Activated T-cell treated with anti-CD3 and anti-CD28 coated beads for 1 hour (primary cell): ENCODE measurements at regions not wholly inside any gene's neighbourhood (a gene's known extent, or its start where the extent isn't known, plus 50 kb on each side); places are given as distances from the start of the nearest gene placed in this dataset.
"Not testable (repeated sequence)": the region's sequence is repeated elsewhere in the genome, so short reads cannot be mapped to it uniquely, and the experiment has no call there.

Experiments
- DNase-seq: peaks from one replicate; pipeline ENCODE4 v3.0.0-alpha.2; 2020; ENCODE audit warnings: low read depth

DNA sequence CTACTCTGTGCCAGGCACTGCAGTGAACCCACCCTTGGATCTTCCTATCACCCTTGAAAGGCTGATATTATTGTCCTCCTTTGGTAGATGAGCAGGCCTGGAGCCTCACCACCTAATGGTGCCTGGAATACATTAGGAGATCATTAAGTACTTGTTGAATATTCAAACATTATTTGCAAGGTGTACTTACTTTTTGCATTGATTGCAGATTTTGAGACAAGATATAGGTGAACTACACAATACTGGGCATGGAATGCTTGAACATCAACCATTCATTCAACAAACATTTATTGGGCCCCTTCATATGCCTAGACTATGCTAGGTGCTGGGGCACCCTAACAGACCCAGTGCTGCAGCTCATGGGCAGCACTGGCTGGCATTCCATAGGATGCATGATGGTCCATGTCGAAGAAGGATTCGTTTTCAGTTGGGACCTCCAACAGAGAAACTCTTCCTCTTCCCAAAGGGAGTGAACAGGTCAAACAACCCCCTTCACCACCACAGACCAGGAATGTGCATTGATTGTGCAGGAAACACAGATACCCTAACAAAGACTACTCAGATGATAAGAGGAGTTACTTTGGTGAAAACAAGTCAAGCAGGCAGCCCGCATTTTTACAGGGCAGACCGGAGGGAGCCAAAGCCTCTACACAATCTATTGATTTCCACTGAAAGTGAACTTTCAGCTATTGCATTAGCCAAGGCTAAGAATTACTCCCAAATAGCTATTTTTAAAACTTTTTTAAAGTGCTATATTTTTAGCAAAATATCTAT is 149.6 kb upstream of the SH3BP4 start:
- DNase-seq = no peak

DNA sequence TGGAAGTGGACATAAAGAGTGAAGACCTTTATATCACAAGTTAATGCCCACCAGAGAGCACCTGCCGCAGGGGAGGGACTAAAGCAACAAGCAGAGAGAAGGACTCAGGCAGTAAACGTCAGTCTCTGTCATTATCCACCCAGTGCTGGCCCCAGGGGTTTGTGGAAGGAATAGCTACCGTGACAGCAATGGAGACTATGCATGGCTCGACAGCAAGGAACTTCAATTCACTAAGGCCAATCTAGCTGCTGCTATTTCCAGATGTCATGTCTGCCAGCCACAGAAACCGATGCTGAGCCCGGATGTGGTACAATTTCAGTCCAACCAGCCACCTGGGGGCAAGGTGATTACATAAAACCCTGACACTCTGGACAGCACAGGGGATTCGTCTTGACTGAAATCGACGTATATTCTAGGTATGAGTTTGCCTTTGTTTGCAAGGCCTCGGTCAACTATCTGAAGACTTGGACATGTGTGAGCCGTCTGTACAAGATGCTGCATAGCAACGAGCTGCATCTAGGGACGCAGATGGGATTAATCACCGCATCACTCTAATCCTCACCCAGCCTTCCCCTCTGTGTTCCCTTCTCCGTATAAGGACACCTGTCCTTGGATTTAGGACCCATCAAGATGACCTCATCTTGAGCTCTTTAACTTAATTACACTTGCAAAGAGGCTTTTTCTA is 154.1 kb upstream of the SH3BP4 start:
- no peak for DNase-seq

GRCh38 chr2:234796045-234796591 is 155.7 kb upstream of the SH3BP4 start:
- DNase-seq = no peak

GRCh38 chr2:234795272-234795920 is 156.4 kb upstream of the SH3BP4 start:
- no peak for DNase-seq

DNA sequence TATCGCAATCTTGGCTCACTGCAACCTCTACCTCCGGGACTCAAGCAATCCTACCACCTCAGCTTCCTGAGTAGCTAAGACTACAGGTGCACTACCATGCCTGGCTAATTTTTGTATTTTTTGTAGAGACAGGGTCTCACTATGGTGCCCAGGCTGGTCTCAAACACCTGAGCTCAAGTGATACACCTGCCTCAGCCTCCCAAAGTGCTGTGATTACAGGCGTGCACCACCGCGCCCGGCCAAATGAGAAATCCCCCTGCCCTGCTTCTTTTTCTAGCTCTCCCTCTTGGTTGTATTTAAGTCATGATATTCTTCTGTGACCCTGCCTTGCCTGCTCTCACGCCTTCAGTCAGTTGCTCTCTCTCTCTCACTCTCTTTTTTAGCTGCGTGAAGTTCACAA is 157.0 kb upstream of the SH3BP4 start:
- DNase-seq = no peak

GRCh38 chr2:234793212-234793785 is 158.5 kb upstream of the SH3BP4 start:
- no peak for DNase-seq

- DNase-seq = no peak
These were observed 159.2 kb upstream of the SH3BP4 start for GRCh38 chr2:234792621-234793022.

- DNase-seq = not testable (repeated sequence)
These were observed 159.7 kb upstream of the SH3BP4 start for GRCh38 chr2:234792096-234792495.

DNA sequence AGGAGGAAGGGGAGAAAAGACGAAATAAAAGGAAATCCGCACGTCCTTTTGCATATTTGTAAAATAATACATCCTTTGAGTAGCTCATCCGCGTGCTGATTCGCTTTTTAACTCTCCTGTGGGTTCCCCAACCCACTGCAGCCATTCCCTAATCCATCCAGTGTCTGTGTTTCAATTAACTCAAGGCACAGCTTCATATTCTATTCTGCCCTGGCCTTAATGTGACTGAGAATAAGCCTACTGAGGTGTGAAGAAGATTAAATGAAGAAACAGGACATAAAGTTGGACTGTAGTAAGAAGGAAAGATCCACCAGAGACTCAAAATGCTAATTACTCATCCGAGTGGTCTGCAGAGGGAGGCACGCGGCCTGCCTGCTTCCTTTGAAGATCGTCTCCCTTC is 161.4 kb upstream of the SH3BP4 start:
- DNase-seq = no peak

DNA sequence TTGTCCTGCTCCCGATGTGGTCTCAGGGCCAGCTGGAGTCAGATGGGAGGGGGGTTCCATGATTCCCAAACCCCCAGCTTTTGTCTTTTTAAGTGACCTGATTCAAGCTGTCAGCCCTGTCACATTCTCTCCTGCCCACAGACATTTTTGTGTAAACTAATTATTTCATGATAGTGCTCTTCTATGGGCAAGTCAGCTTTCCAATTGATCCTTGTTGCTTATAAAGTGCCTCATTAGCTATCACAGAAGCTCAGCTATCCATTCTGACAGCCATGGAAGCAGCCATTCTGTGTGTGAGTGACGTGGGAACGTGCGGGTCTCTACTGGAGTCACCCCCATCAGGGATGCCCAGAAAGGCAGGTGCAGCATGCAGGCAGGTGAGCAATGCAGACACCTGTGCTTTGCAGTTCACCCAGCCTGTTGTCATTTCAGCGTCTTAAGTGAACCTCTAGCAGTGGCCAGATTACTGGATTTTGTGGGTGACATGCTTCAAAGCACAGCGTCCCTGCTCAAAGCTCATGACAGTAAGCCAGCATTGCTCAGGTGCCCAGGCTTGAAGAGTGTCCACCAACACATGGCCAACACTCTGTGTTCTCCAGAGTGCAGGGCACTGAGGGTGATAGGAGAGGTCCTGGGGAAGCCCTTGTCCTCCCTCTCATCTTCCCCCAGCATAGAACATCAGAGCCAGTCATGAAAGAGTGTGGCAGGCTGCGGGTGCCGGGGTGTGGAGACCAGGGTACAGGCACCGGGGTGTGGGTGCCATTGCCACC is 162.1 kb upstream of the SH3BP4 start:
- no peak for DNase-seq

- no peak for DNase-seq
These were observed 163.0 kb upstream of the SH3BP4 start for GRCh38 chr2:234788841-234789240.

GRCh38 chr2:234788381-234788780 is 163.4 kb upstream of the SH3BP4 start:
- no peak for DNase-seq

- no peak for DNase-seq
These were observed 164.7 kb upstream of the SH3BP4 start for GRCh38 chr2:234787114-234787513.

GRCh38 chr2:234773764-234774409 is 177.9 kb upstream of the SH3BP4 start:
- no peak for DNase-seq

- DNase-seq = no peak
These were observed 178.7 kb upstream of the SH3BP4 start for GRCh38 chr2:234773129-234773528.

DNA sequence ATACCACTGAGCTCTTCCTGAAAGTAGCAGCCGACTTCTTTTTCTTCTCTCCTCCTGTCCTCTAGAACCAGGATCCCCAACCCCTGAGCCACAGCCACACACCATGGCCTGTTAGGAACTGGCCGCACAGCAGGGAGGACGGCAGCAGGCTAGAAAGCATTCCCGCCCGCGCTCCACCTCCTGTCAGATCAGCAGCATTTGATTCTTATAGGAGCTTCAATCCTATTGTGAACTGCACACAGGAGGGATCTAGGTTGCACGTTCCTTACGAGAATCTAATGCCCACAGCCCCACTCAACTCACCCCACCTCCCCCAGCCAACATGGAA is 179.1 kb upstream of the SH3BP4 start:
- DNase-seq = no peak

DNA sequence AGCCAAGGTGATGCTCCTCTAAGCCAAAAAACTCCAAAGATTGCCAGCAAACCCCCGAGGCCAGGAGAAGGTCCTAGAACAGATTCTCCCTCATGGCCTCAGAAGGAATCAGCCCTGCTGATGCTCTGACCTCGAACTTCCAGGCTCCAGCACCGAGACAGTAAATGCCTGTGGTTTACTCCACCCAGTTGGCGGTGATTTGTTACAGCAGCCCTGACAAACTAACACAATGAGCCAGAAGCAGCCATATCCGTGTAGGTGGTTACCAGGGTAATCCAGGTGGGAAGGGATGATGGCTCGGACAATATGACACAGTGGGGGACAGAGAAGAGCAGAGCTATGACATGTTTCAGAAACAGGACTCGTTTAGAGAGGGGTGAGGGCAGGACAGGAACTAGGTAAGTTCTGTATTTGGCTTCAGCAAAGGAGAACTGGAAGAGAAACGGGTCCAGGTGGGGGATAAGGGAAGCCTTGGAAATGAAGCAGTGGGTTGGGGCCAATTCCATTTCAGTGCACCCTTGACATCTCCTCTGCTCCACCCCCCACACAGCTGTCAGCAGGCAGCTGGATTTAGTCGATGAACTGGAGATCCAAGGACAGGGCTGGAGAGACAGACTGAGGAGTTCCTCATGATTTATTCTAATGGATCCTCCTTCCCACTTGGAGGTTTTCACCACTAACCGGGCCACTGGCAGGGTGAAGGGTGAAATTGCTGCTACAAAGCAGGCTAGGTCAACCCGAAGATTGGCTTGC is 179.7 kb upstream of the SH3BP4 start:
- no peak for DNase-seq

- DNase-seq = no peak
These were observed 180.6 kb upstream of the SH3BP4 start for GRCh38 chr2:234771176-234771575.

DNA sequence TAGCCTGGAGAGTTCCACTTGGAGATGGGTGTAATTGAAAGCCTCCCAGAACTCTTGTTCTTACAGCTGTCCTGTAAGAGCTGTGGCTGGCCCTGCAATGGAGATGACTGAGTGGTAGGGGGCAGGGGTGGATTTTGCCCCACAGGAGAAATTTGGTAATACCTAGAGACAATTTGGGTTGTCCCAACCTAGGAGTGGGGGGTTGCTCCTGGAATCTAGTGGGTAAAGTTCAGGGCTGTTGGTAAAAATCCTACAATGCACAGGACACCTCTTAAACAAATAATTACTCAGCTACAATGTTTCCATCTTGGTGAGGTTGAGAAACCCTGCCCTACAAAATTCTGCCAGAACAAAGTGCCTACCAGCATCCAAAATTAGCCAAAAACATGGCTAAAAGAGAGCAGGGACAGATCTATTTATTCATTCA is 181.1 kb upstream of the SH3BP4 start:
- no peak for DNase-seq

GRCh38 chr2:234770031-234770506 is 181.7 kb upstream of the SH3BP4 start:
- no peak for DNase-seq
